HG03060 (cell line): ENCODE measurements at regions not wholly inside any gene's neighbourhood (a gene's known extent, or its start where the extent isn't known, plus 50 kb on each side); places are given as distances from the start of the nearest gene placed in this dataset.

Experiments used
- ATAC-seq: cut with Tn5 transposase; IDR thresholded peaks from one replicate; pipeline ENCODE4 v1.9.1; 2021; ENCODE audit warnings: low read depth, moderate number of reproducible peaks; ENCODE audit not compliant: unreplicated experiment

DNA sequence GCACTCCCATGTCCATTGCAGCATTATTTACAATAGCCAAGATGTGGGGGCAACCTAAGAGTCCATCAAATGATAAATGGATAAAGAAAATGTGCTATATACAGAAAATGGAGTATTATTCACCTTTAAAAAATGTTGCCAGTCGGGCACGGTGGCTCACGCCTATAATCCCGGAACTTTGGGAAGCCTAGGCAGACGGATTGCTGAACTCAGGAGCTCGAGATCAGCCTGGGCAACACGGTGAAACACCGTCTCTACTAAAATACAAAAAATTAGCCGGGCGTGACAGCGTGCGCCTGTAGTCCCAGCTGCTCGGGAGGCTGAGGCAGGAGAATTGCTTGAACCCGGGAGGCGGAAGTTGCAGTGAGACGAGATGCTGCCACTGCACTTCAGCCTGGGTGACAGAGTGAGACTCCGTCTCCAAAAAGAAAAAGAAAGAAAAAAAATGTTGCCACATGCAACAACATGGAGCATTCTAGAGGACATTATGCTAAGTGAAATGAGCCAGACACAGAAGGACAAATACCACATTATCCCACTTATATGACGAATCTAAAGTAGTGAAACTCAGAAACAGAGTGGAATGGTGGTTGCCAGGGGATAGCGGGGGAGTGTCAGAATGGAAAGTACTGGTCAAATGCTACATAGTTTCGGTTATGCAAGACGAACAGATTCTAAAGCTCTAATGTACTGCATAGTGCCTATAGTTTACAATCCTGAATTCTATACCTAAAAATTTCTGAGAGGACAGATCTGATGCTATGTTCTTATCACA is 1385.6 kb upstream of the TMEFF2 start:
- ATAC-seq, result no peak

DNA sequence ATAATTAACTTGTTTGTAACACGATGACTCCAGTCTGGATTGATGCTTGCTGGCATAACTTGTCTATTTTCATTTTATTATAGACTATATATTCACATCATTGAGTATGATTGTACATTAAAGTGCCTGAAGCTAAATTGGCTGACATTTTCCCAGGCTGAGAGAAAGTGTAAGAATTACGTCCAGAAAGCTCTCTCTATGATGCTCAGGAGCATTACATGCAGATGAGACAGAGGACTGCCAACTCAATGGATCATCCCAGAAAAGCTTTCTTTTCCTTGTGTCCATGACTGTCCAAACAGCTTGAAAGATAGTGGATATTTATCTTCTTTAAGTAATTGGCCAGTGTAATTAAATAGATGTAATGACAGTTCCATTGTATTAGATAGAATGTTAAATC is 1372.2 kb upstream of the TMEFF2 start:
- no peak for ATAC-seq

DNA sequence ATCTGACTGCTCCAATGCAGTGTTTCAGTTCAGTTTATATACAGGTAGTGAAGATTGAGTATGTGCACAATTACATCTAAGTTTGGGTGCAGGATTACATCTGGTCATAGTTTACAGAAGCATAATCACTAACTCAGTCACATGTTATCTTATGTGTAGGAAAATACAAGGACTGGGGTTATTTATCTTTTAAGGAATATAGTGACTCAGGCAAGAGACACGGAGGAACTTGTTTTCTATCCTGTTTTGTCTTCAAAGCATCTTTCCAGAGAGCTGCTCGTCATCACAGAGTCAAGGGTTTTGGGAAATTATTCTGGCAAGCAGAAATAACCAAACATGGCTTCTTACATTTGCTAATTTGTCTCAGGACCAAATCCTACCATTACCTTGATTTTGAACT is 1371.5 kb upstream of the TMEFF2 start:
- no peak for ATAC-seq

DNA sequence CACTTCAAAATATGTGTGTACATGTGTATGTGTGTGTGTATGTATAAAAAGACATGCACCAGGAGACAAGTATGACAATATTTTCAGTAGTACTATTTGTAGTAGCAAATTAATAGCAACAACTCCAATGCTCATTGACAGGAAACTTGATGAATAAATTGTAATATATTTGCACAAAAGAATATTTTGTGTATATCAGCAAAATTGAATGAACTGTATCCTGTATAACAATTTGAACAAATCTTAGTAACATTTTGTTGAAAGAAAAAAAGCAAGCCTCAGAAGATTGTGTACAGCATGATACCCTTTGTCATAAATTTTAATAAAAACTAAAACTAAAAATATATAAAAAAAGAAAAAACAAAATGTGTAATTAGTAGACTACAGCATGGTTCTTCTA is 1367.3 kb upstream of the TMEFF2 start:
- no peak for ATAC-seq

DNA sequence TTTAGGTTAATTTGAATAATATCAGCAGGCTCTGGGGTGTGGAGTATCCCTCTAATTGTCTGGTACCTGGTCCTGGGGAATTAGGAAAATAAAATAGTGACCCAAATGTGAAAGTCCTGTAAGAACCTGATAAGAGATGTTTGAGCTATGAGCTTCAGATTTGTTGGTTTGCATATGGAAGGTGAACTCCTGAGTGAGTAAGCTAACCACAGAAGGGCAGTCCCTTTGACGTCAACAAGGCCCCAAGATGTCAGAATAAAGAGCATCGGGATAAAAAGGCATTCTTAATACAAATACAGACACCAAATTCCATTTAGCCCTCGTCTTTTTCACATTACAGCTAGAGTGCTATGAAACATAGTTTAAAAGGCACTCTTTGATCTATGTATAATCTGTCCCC is 1366.3 kb upstream of the TMEFF2 start:
- ATAC-seq, result no peak

DNA sequence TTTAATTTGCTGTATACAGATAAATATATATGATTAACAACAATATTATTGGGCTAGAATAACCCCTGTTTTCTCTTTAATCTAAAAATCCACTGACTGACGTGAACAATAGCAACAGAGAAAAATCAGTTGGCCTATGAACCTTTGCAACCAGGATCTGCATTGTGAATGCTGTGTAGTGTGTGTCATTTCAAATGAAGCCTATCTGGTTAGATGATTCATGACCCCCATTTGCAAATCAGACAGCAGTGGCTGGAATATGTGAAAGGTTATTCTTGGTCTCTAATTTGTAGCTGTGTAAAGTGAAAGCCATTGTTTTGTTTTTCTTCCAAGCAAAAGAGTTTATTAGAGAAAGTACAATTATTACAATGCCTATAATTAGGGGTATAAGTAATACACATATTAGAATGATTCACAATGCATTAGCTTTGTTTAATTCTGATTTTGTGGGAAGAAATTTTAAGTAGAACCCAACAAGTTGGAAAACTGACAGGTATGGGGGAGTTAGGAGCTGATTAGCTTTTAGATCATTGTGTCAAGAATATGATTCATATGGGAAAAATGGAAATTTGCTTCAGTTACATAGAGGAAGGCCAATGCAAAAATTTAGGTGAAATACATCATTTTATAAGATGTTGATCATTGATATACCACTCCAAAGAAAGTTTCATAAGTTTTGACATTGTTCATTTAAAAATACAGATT is 1362.2 kb upstream of the TMEFF2 start:
- no peak for ATAC-seq

DNA sequence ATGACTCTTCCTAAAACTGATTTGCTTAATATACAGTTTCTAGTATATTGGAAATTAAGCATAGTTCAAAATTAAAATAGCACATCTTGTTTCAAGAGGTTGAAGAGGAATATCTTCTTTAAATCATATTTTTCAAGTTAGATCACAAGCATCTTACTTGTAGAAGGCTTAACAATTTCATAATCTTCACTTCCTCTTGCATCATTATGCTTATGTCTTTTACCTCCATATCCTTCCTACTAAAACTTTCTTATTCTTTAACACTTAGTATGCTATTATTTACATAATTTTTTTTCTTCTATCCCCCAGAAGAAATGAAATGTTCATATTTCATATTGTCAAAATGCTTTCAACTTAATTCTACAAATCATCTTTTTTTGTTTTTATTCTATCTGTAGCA is 1354.9 kb upstream of the TMEFF2 start:
- ATAC-seq, result no peak

DNA sequence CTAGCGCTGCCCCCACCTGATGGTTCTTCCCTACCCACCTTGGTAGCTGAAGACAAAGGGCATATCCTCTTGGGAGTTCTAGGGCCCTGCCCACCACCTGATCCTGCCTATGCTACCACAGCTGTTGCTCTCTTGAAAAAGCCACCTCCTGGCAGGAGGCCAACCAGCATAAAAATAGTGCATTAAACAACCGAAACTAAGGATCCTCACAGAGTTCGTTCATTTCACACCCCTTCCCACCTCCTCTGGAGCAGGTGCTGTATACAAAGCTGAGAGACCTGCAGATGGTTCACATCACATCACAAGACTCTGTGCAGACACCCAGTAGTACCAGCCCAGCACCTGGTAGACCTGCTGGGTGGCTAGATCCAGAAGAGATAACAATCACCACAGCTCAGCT is 1348.0 kb upstream of the TMEFF2 start:
- ATAC-seq, result no peak

DNA sequence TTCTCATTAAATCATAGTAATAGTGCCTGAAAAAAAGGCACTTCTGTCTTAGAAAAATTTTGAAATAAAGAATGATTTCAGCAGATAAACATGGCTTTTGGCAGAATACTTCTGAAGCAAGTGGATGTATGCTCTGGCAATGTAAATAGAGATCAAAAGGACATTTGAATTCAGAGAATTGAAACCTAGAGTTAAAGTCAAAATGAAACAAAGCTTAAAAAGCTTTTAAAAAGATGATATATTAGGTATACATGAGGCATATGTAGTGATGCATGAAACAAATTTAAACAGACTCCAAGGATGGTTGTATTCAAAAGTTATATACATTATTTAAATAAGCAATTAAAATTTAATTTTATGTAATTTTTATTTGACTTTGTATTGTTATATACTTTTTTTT is 1344.5 kb upstream of the TMEFF2 start:
- peak; percentile 96 for ATAC-seq

DNA sequence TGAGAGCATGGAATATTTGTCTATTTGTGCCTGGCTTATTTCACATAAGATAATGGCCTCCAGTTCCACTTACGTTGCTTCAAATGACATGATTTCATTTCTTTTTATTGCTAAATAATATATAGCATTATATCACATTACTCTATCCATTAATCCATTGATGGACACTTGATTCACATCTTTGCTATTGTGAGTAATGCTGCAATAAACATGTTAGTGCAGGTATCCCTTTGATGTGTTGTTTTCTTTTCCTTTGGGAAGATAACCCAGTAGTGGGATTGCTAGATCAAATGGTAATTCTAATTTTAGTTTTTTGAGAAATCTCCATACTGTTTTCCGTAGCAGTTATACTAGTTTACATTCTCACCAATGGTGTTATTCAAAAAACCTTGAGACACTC is 1343.3 kb upstream of the TMEFF2 start:
- no peak for ATAC-seq

DNA sequence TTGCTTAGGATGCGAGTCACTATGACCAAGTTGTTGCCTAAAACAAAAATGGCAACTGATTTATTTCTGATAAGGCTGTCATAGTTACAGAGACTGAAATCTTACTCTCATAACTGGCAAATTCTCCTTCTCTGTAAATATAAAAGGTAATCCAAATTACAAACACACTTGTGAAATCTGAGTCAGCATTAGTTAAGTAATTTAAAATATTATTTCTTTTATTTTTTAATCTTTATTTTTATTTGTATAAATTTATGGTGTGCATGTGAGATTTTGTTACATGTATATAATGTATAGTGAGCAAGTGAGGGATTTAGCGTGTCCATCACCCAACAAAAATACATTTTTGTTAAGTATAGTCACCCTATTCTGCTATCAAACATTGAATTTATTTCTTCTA is 1342.8 kb upstream of the TMEFF2 start:
- no peak for ATAC-seq

DNA sequence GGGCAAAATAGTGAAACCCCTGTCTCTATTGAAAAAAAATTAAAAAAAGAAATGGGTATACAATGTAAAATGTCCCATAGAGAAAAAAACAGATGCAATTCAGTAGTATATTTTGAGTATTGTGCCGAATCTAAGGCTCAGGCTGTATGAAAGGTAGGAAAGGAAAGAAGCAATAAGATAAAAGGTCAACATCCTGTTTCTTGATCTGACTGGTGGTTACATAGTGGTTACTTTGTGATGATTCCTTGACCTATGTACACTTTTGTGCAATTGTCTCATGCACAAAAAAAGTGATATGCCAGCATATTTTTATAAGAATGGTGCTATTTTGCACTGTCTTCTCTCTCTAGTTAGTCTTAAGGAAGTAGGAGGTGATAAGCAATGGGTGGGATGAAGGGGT is 1333.7 kb upstream of the TMEFF2 start:
- ATAC-seq, result no peak

DNA sequence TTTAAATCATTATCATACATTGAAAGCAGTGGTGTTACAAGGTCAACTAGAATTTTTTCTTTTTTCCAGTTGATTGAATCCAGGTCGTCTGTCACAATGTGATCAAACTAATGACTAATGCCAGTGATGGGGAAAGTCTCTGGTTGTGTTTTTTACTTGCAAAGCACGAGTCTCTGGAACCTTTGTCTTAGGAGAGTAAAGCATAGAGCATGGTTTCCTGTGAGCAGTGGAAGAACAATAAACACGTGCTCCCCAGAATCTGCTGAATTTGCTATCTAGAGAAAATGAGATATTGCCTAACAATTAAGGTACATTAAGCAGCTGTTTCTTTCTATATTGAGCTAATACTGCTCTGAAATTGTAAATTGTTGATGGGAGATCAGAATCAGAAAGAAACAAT is 1332.4 kb upstream of the TMEFF2 start:
- ATAC-seq, result no peak

DNA sequence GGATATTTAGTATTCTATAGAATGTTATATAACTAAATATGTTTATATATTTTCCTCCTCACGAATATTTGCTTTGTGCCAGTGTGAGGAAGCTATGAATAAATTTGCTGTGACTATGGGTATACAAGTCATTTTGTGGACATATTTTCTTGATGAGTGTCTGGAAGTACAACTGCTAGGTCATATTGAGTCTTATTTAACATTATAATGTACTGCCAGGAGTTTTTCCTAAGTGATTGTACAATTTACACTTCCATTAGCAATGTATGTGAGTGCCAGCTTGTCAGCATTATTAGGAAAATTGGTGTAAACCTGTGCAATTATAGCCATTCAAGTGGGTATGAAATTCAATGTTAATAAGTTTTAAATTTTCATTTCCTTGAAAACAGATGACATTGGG is 1328.9 kb upstream of the TMEFF2 start:
- ATAC-seq, result no peak

DNA sequence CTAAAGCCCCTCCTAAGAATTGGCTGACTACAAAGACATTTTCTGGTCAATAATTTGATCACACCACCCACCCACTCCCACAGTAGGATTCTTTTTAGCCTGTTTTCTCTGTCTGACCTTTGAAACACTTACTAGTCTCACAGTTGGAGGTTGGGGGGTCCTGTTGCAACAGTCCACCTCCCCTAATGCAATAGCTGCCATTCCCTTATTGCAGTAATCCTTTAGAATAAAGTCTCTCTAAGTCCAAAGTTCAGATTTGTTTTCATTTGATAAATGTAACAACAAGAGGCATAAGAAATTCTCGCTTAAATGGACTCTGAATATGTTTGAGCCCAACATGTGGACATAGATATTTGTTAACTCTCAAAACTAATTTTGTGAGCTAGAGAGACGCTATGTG is 1326.8 kb upstream of the TMEFF2 start:
- ATAC-seq, result no peak

DNA sequence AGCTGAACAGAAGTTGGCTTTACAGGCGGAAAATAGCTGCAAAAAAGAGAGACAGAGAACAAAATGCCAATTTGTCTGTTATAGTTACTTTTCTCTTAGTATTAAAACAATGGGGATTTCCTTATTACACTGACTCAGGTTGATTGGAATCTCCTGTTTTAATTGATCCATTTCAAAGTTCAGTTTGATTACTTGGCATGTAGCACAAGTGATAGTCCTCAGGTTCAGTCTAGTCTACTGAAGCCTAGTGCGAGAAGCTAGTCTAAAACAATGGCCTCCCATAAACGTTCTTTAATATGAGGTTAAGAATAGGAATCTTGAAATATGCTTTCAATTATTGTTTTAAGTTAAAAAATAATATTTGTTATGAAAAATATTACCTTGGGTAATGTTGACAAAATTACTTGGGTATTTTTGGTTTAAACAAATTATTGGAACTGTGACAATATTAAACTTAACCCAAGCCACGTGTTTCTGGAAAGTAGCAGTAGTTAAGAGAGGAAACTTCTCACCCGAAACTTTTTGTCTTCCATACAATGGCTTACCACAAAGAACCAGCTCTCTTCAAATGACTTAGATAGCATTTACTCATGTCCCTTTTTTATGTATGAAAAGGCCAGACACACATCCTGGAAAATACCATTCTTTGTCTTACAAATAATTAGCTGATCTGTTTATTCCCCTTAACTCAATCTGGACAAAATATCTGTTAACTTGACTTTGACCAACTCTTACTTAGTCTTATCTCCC is 1326.2 kb upstream of the TMEFF2 start:
- no peak for ATAC-seq

DNA sequence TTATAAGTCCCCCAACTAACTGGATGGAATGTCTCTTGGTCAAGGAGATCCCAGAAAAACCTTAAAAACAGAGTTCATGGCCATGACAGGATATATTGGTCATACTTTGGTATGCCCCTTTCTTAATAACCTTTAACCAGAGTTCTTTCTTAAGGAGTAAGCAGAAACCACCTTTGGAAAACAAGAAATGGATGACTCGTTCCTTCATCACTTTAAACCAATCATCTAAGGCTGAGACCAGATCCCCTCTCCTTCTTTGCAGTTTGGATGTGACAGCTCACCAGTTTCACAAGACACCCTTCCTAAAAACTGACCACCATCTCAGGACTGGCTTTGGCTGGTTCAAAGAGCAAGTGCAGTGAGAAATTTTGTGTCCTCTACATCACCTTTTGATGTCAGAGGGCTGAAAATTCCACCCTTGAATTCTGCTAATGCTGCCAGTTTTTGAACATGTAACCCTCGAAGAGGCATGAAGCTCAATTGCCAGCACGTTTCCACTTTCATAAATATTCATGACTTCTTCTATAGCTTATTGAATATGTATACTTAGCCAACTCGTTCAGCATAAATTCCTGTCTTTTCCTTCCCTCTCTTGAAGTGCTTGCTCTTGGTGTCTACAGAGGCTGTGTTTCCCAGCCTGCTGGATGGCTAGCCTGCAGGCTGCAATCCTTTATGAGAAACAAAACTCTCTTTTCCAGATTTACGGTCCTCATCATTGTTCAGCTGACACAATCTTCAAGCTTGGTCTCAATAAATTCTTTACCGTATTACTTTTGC is 1323.5 kb upstream of the TMEFF2 start:
- ATAC-seq, result no peak

DNA sequence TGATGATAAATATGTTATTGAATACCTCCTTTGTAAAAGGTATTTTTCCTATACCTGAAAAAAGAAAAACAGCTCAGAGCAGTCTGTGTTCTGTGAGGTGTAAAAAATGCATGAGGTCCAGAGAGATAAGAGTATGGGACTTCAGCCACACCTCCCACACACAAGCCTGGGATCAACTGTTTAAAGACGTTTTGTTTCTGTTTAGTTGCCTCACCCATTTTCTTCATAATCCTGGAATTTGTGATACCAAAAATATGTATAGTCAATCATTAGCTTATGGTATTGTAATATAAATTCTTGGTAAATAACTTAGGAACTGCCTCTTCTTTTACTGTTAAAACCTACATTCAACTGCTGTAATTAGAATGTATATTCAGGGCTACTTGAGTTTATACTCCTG is 1322.9 kb upstream of the TMEFF2 start:
- no peak for ATAC-seq

DNA sequence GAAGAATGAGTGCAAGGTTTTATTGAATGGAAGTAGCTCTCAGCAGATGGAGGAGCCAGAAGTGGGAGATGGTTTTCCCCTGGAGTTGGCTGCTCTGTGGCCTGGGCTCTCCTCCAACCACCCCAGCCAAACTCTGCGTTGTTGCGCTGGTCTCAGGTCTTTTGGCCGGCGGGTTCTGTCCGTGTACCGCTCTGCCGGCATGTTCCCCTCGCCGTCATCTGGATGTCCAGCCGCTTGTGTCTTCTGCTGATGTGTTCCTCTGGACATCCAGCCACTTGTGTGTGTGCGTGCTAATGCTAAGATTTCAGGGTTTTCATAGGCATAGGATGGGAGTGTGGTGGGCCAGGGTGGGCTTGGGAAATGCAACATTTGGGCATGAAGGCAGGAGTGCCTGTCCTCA is 1311.3 kb upstream of the TMEFF2 start:
- ATAC-seq, result no peak

DNA sequence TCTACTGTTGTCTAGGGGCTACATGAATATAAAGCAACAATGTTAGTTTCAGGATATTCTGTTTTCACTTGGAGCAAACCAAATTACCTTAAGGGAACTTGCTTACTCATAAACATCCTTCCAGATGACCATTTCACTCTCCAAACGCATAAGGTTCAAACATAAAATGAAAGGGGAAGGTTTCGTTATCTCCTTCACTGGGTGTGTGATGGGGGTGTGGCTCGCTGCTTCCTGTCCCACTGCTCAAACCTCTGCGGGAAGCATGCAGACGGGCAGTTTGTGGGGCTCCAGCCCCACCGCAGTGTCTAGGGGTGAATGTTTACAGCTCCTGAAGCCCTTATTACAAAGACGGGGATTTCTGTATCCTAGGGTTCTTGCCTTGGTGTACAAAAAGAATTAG is 1310.9 kb upstream of the TMEFF2 start:
- ATAC-seq, result no peak
